GM19023 (cell line): ENCODE measurements at regions not wholly inside any gene's neighbourhood (a gene's known extent, or its start where the extent isn't known, plus 50 kb on each side); places are given as distances from the start of the nearest gene placed in this dataset.

Source experiments
- ATAC-seq: cut with Tn5 transposase; IDR thresholded peaks from one replicate; pipeline ENCODE4 v1.9.1; 2021; ENCODE audit warnings: mild to moderate bottlenecking, moderate library complexity; ENCODE audit not compliant: unreplicated experiment

DNA sequence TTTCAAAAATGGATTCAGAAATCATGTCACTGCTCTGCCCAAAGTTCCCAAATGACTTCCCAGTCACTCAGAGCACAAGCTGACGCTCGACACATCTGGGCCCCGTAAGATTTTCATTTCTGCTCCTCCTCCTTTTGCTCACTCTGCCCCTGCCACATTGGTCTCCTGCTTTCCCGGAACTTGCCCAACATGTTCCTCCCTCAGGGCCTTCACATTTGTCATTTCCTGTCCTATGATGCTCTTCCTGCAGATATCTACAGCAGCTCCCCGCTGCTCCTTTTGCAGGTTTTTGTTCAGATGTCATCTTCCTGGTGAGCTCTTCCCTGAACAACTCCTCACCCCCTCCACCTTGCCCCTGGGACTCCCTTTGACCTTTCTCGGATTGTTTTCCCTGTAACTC, 58.5 kb upstream of the IVNS1ABP start:
- ATAC-seq, result no peak

DNA sequence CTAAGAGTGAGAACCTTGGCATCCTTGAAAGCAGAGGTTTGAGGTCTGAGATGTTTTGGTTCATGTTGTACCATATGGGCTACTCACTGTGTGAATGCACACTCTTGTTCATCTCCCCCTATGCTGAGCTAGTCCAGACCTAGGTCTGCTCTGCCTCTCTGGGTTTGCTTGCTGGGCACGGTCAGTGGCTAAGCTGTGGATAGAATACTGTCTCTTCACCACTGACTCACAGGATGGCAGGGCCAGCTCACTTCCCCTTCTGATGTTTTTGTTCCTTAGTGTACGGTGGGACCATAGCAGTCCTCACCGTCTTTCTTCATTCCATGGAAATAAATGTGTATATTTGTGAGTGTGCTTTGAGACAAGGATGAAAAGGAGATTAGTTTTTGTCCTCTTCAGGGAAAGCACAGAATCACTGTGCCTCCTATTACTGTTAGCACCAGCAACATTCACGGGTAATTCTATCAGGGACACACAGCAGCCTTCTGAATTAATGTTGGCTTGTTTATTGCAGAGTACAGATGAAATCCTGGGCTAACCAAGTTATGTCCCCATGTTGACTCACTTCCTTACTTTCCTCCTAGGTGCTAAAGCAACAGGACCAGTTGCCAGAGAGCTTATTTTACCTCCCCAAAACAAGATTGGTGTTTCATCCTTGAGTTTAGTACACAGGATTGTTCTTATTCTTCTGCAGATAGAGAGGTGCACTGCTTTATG, 56.9 kb upstream of the IVNS1ABP start:
- ATAC-seq, result no peak

DNA sequence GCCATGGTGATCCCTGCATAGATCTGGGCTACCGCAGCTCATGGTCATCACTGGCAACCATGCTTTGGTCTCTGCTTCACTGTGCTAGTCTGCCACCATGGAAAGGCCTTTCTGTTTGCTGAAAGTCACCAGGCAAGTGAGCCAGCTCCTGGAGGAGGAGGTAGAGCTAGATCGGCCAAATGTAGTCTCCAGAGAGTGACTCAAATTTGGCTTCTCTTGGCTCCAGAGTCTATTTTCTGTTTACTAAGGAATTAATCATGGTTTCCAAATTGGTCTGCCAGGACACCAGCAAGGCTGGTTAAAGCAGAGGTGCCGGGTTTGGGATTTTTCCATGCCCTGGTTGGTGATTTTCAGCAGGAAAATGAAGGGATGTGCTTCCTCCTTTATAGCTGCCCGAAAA, 52.7 kb upstream of the IVNS1ABP start:
- no peak for ATAC-seq

DNA sequence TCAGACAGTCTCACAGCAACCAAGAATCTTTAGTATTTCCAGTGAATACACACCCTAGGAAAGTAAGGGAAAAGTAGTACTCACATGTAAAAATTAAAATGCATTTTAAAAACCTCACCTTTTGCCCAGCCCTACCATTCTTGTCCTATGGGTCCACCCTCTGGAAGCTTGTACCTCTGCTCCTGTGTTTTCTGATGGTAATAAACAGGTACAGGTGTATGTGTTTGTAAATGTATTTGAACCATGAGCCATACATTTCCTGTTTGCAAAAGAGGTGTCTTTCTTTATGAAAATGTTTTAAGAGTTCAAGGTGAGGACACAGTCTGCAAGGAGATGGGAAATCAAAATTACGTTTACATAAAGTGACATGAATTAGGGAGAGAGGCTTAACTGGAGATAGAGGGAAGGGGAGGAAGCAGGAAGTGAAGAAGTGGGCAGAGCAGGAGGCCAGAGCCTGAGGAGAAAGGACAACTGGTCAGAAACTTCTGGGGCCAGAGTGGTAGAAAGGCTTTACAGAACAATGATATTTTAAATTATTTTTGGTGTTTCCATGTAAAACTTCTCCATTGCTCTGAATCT, 52.0 kb upstream of the IVNS1ABP start:
- no peak for ATAC-seq

DNA sequence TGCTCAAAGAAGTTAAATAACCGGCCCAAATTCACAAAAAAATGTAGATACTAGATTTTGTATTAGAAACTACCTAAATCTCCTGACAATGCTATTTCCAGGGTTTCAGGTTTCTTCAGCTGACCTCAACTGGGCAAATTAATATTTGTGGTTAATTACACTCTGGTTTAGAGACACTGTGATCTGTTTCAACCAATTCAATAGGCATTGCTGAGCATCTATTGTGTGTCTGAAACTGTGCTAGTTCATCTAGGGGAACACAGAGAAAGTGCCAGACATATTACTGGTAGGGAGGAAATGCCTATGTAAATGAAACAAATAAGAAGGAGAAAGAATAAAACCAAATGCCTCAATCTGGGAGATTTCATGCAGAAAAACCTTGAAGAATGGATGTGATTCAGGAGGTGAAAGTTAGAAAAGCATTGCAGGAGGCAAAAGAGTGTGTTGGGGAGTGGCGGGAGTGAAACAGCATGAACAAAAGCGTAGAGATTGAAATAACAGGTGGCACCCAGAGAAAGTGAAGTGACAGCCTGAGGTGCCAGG, 51.3 kb upstream of the IVNS1ABP start:
- ATAC-seq, result no peak

DNA sequence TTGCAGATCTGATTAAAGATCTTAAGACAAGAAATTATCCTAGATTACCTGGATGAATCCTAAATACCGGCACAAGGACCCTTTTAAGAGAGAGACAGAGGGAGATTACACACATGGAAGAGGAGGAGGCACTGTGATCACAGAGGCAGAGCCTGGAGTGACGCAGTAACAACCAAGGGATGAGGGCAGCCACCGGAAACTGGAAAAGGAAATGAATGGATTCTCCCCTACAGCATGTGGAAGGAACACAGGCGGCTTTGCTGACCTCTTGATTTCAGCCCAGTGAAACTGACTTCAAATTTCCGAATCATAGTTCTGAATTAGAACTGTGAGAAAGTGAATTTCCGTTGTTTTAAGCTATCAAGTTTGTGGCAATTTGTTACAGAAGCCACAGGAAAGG, 50.2 kb upstream of the IVNS1ABP start:
- no peak for ATAC-seq
